ENCODE measurements at regions not wholly inside any gene's neighbourhood (a gene's known extent, or its start where the extent isn't known, plus 50 kb on each side); places are given as distances from the start of the nearest gene placed in this dataset.
"Not testable (repeated sequence)": the region's sequence is repeated elsewhere in the genome, so short reads cannot be mapped to it uniquely, and the experiment has no call there.

GRCh38 chr12:131408484-131408883 is 302.4 kb upstream of the SFSWAP start:
- DNase-seq: no peak
- Histone ChIP-seq H3K9me3 (no peaks in the 10 kb centered on the region), H3K4me1 (no peaks in the 10 kb centered on the region), H3K4me3 (no peak overlapping the region), H3K27me3 (peaks cover 0 to 33% of the 10 kb centered on the region in 2 donors), H3K36me3 (no peaks in the 10 kb centered on the region), H3K27ac (no peak overlapping the region)
- no peak for ATAC-seq
- intact Hi-C loops (cut with DNase I): no loop called here
- TF ChIP-seq, protein P1, sequence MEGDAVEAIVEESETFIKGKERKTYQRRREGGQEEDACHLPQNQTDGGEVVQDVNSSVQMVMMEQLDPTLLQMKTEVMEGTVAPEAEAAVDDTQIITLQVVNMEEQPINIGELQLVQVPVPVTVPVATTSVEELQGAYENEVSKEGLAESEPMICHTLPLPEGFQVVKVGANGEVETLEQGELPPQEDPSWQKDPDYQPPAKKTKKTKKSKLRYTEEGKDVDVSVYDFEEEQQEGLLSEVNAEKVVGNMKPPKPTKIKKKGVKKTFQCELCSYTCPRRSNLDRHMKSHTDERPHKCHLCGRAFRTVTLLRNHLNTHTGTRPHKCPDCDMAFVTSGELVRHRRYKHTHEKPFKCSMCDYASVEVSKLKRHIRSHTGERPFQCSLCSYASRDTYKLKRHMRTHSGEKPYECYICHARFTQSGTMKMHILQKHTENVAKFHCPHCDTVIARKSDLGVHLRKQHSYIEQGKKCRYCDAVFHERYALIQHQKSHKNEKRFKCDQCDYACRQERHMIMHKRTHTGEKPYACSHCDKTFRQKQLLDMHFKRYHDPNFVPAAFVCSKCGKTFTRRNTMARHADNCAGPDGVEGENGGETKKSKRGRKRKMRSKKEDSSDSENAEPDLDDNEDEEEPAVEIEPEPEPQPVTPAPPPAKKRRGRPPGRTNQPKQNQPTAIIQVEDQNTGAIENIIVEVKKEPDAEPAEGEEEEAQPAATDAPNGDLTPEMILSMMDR (IDR thresholded peaks at IDR 0.05): no peak

DNA sequence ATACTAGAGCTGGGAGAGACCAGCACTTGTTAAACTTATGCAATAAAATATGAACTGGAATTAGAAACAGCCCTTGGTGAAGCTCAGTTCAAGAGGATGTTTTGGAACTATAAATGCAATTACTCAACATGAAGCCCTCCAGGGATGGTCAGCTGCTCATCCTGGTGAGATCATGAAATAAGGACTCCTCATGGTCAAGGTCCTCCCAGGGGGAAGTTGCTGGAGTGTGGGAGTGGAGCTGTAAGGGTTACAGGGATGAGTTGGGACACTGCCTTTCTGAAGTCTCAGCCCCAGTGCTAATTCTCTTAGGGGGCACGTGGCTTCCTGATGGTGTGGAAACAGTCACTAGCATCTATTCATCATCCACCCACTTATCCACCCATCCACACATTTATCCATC is 301.7 kb upstream of the SFSWAP start:
- intact Hi-C loops (cut with DNase I): no loop called here
- TF ChIP-seq, protein P1 (IDR thresholded peaks at IDR 0.05): no peak

GRCh38 chr12:131411827-131412226 is 299.1 kb upstream of the SFSWAP start:
- intact Hi-C loops (cut with DNase I); H3K4me3 ChIP-seq; DNase-seq; H3K36me3 ChIP-seq; ATAC-seq; H3K9me3 ChIP-seq; H3K27ac ChIP-seq; H3K4me1 ChIP-seq: not testable (repeated sequence)
- H3K27me3 ChIP-seq: peaks cover 0 to 31% of the 10 kb centered on the region in 2 donors

More for the DNA sequence above, 301.7 kb upstream of the SFSWAP start:
- Histone ChIP-seq H3K27me3 (peaks cover 0 to 34% of the 10 kb centered on the region in 2 donors), H3K9me3 (no peaks in the 10 kb centered on the region), H3K4me3 (no peak overlapping the region), H3K27ac (no peak overlapping the region), H3K36me3 (no peaks in the 10 kb centered on the region), H3K4me1 (no peaks in the 10 kb centered on the region)
- DNase-seq: no peak
- ATAC-seq: no peak

GRCh38 chr12:131413006-131413405 is 297.9 kb upstream of the SFSWAP start:
- Histone ChIP-seq H3K27ac (no peak overlapping the region), H3K4me1 (no peaks in the 10 kb centered on the region), H3K9me3 (no peaks in the 10 kb centered on the region), H3K4me3 (no peak overlapping the region), H3K27me3 (peaks cover 0 to 19% of the 10 kb centered on the region in 2 donors), H3K36me3 (no peaks in the 10 kb centered on the region)
- DNase-seq (no peak), ATAC-seq (no peak)
- intact Hi-C loops (cut with DNase I): no loop called here
- TF ChIP-seq, protein P1 (IDR thresholded peaks at IDR 0.05): no peak

DNA sequence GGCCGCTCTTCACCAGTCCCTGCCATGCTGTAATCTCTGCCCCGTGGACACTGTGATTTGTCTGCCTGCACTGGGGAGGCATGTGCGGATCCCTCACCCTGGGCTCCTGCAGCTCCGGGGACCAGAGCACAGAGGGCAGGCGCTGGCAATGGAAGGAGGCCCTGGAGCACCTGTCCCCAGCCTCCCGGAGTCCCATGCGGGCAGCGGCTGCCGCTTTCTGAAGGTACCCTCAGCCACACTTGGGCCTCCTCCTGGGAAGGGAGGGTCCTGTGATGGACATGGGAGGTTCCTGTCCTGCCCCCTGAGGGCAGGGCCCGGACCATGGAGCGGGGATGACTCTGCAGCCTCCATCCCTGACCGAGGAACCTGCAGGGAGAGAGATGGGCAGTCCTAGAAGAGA is 297.4 kb upstream of the SFSWAP start:
- intact Hi-C loops (cut with DNase I): no loop called here
- ATAC-seq (no peak), DNase-seq (no peak)
- H3K36me3 ChIP-seq: no peaks in the 10 kb centered on the region
- H3K9me3 ChIP-seq: no peaks in the 10 kb centered on the region
- no peaks in the 10 kb centered on the region for H3K4me1 ChIP-seq
- H3K27ac ChIP-seq: no peak overlapping the region
- TF ChIP-seq, protein P1 (IDR thresholded peaks at IDR 0.05): no peak
- H3K27me3 ChIP-seq: peaks cover 0 to 16% of the 10 kb centered on the region in 2 donors
- no peak overlapping the region for H3K4me3 ChIP-seq

- DNase-seq; intact Hi-C loops (cut with DNase I); H3K4me1 ChIP-seq; ATAC-seq; H3K9me3 ChIP-seq; H3K27ac ChIP-seq; H3K4me3 ChIP-seq; H3K36me3 ChIP-seq: not testable (repeated sequence)
- peaks cover 0 to 16% of the 10 kb centered on the region in 2 donors for H3K27me3 ChIP-seq
These were observed 296.6 kb upstream of the SFSWAP start for GRCh38 chr12:131414155-131414922.

Data from left lung (tissue), 4 donors.